Endothelial cell (in vitro differentiated cells): ENCODE measurements at regions not wholly inside any gene's neighbourhood (a gene's known extent, or its start where the extent isn't known, plus 50 kb on each side); places are given as distances from the start of the nearest gene placed in this dataset.

Source experiments
- DNase-seq: peaks from one replicate; pipeline ENCODE4 v3.0.0; 2021; ENCODE audit warnings: low spot score
- H3K27ac Mint-ChIP-seq: one replicate; pipeline ENCODE4 v1.8.0; 2021; ENCODE audit warnings: mixed read lengths, inconsistent platforms; ENCODE audit not compliant: unreplicated experiment
- H3K27me3 Mint-ChIP-seq: one replicate; pipeline ENCODE4 v1.8.0; 2021; ENCODE audit warnings: mild to moderate bottlenecking, moderate library complexity, mixed read lengths, inconsistent platforms; ENCODE audit not compliant: unreplicated experiment
- H3K36me3 Mint-ChIP-seq: one replicate; pipeline ENCODE4 v1.8.0; 2021; ENCODE audit warnings: mild to moderate bottlenecking, low read depth, mixed read lengths, inconsistent platforms; ENCODE audit not compliant: unreplicated experiment
- H3K4me1 Mint-ChIP-seq: one replicate; pipeline ENCODE4 v1.8.0; 2021; ENCODE audit warnings: mild to moderate bottlenecking, mixed read lengths, inconsistent platforms; ENCODE audit not compliant: unreplicated experiment
- H3K4me3 Mint-ChIP-seq: one replicate; pipeline ENCODE4 v1.8.0; 2021; ENCODE audit warnings: mild to moderate bottlenecking, mixed read lengths, inconsistent platforms; ENCODE audit not compliant: unreplicated experiment
- H3K9me3 Mint-ChIP-seq: one replicate; pipeline ENCODE4 v1.8.0; 2021; ENCODE audit warnings: mixed read lengths, inconsistent platforms; ENCODE audit not compliant: unreplicated experiment
- CTCF ChIP-seq: fragments of 200-600 bp; sonication (generic); IDR thresholded peaks from one replicate; pipeline ENCODE4 v1.5.0; 2021; ENCODE audit warnings: antibody characterized with exemption; ENCODE audit not compliant: unreplicated experiment

DNA sequence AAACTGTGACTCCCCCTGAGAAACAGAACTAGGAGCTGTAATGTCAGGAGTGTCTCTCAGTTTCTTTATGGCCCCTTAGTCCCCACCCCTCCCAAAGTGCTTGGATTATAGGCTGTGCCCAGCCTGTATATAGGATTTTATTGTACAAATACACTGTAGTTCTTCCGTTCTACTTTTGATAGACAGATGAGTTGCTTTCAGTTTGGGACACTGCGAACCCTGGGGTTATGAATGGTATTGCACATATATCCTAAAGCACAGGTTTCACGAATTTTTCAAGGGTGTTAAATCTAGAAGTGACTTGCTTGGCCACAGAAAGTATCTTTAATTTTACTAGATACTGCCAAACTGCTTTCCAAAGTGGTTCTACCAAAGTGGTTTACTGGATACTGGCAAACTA lies 152.9 kb upstream of the ATXN1 start:
- H3K4me3 Mint-ChIP-seq = no peak overlapping the region
- no peaks in the 10 kb centered on the region for H3K36me3 Mint-ChIP-seq
- DNase-seq = no peak
- no peak overlapping the region for H3K27ac Mint-ChIP-seq
- peaks cover 2% of the 10 kb centered on the region for H3K27me3 Mint-ChIP-seq
- no peaks in the 10 kb centered on the region for H3K9me3 Mint-ChIP-seq
- H3K4me1 Mint-ChIP-seq = peaks cover 10% of the 10 kb centered on the region
- no peak for TF ChIP-seq CTCF

- H3K4me1 Mint-ChIP-seq = peaks cover 14% of the 10 kb centered on the region
- H3K4me3 Mint-ChIP-seq = no peak overlapping the region
These were observed 151.5 kb upstream of the ATXN1 start for GRCh38 chr6:16912756-16913155.

DNA sequence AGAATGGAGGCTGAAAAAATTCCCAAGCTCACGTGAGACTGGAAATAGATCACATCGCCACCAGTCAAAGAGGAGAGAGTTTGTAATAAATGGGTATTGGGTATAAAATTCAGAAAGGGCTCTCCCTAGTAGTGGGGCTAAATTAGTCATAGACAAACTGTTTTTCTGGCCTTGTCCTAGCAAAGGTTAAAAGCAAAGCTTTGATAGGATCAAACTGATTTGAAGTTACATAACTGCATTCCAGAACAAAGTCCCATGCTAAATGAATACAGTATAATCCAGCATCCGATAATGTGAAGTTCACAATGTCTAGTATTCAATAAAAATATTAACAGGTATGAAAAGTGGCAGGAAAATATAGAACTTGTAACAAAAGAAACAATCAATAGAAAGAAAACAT lies 149.8 kb upstream of the ATXN1 start:
- H3K4me3 Mint-ChIP-seq = no peak overlapping the region
- no peaks in the 10 kb centered on the region for H3K9me3 Mint-ChIP-seq
- no peaks in the 10 kb centered on the region for H3K36me3 Mint-ChIP-seq
- no peaks in the 10 kb centered on the region for H3K27me3 Mint-ChIP-seq
- TF ChIP-seq CTCF = no peak
- H3K4me1 Mint-ChIP-seq = peaks cover 22% of the 10 kb centered on the region
- no peak overlapping the region for H3K27ac Mint-ChIP-seq
- no peak for DNase-seq

More at GRCh38 chr6:16912756-16913155, 151.5 kb upstream of the ATXN1 start:
- Mint-ChIP-seq H3K9me3 (no peaks in the 10 kb centered on the region), H3K27me3 (peaks cover 2% of the 10 kb centered on the region), H3K27ac (no peak overlapping the region), H3K36me3 (no peaks in the 10 kb centered on the region)
- no peak for TF ChIP-seq CTCF
- DNase-seq = no peak

DNA sequence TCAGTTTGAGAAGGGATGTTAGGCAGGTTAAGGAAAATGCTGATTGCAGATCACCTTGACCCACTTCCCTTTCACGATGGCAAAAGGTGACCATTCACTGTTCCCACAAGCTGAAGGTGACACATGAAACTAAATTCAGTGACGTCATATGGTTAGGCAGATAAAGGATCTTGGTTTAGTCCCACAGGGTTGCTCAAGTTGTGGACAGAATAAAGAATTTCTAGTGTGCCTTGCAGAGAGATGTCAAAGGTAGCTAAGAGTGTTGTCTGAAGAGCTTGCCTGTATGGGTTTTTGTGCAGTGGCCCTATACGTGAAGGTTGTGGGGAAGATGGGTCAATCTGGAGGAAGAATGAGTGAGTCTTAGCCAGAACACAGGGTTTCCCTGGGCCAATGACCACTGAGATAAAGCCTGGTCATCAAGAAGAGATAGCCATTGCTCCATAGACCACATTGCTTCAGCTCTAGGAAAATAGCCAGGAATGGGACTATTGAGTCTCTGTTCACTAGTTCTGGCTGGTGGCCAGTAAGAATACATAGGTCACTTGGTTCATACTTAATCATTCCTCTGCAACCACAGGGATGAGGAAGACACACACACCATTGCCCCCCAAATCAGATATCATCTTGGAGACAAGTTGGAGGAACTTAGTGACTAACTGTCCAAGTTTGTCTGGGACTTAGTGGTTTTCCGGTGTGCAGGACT lies 148.5 kb upstream of the ATXN1 start:
- H3K4me1 Mint-ChIP-seq = peaks cover 25% of the 10 kb centered on the region
- no peak for TF ChIP-seq CTCF
- DNase-seq = no peak
- no peaks in the 10 kb centered on the region for H3K9me3 Mint-ChIP-seq
- H3K36me3 Mint-ChIP-seq = no peaks in the 10 kb centered on the region
- H3K4me3 Mint-ChIP-seq = no peak overlapping the region
- H3K27ac Mint-ChIP-seq = no peak overlapping the region
- no peaks in the 10 kb centered on the region for H3K27me3 Mint-ChIP-seq

DNA sequence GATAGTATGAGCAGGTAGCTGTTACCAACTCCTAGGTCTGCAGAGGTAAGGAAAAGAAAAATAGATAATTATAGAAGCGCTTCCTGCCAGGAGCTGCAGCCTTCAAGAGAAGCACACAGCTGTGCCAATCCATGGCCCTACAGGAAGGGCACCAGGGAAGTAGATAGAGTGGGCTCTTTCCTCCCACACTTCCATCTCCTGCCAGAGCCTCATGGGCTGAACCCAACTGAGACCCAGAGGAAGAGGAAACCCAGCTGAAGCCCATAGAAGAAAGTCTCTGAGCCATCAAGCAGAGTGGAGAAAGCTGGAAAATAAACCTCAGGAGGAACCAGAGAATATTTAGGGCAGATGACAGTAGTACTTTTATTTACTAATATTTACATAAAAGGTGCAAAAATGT lies 146.7 kb upstream of the ATXN1 start:
- no peak for TF ChIP-seq CTCF
- H3K27me3 Mint-ChIP-seq = no peaks in the 10 kb centered on the region

More for the DNA sequence above, 146.7 kb upstream of the ATXN1 start:
- Mint-ChIP-seq H3K4me3 (no peak overlapping the region), H3K9me3 (no peaks in the 10 kb centered on the region), H3K36me3 (no peaks in the 10 kb centered on the region), H3K27ac (no peak overlapping the region), H3K4me1 (peaks cover 29% of the 10 kb centered on the region)
- peak; percentile 5 for DNase-seq
